Peyer's patch (tissue), 4 donors: ENCODE measurements at regions not wholly inside any gene's neighbourhood (a gene's known extent, or its start where the extent isn't known, plus 50 kb on each side); places are given as distances from the start of the nearest gene placed in this dataset.

ENCODE experiments used
- CTCF ChIP-seq, 6 experiments: fragments of 450-650 bp in 4 of 6; fragments of 200-600 bp in 2 of 6; sonication (generic) in 1 of 6; IDR thresholded peaks; one replicate each; pipeline ENCODE4 v1.5.1; 2017 to 2019; ENCODE audit warnings: antibody characterized with exemption in 6 of 6, mild to moderate bottlenecking in 3 of 6, moderate library complexity in 1 of 6
- POLR2A ChIP-seq, 2 donors: fragments of 450-650 bp; IDR thresholded peaks; one replicate each; pipeline ENCODE4 v1.5.1; 2017; ENCODE audit warnings: antibody characterized with exemption in 2 of 2, mild to moderate bottlenecking in 2 of 2, moderate library complexity in 2 of 2

- no peak for TF ChIP-seq CTCF (IDR thresholded peaks at IDR 0.05)
- no peak for TF ChIP-seq POLR2A (IDR thresholded peaks at IDR 0.05)
Observed at GRCh38 chr2:7882296-7882695, 799.6 kb upstream of the ID2 start.
